Left ventricle myocardium inferior (tissue), 1 donor: ENCODE measurements at regions not wholly inside any gene's neighbourhood (a gene's known extent, or its start where the extent isn't known, plus 50 kb on each side); places are given as distances from the start of the nearest gene placed in this dataset.
A peak's percentile ranks its signal among the peaks of the same experiment; 100 is the strongest.

Experiments
- DNase-seq: peaks from one replicate; pipeline ENCODE4 v3.0.0-alpha.2; 2020
- H3K27ac ChIP-seq: fragments of 200-600 bp; replicated peaks from 2 replicates; pipeline ENCODE4 v1.8.0; 2021
- H3K27me3 ChIP-seq: fragments of 200-600 bp; 2 replicates; pipeline ENCODE4 v1.8.0; 2021; ENCODE audit warnings: low read depth
- H3K36me3 ChIP-seq: fragments of 200-600 bp; 2 replicates; pipeline ENCODE4 v1.8.0; 2021
- H3K4me1 ChIP-seq: fragments of 200-600 bp; 2 replicates; pipeline ENCODE4 v1.8.0; 2021
- H3K4me3 ChIP-seq: fragments of 200-600 bp; 2 replicates; pipeline ENCODE4 v1.8.0; 2021; ENCODE audit warnings: mild to moderate bottlenecking, moderate library complexity
- H3K9me3 ChIP-seq: fragments of 200-600 bp; replicated peaks from 2 replicates; pipeline ENCODE4 v1.8.0; 2021
- CTCF ChIP-seq: fragments of 200-600 bp; IDR thresholded peaks from 2 replicates; pipeline ENCODE4 v1.8.0; 2021; ENCODE audit warnings: antibody characterized with exemption, mild to moderate bottlenecking, borderline replicate concordance
- intact Hi-C: fragments of 100-400 bp; cut with micrococcal nuclease; formaldehyde crosslinking; loops from one replicate; pipeline ENCODE4 v1.11.0; 2022
- donor health status: DM: no; HTN: yes; CAD: no; lungs with severe emphysema.

GRCh38 chr21:41678924-41679318, 87.9 kb downstream of the RIPK4 start:
- Histone ChIP-seq H3K27me3 (peaks cover 6% of the 10 kb centered on the region), H3K36me3 (no peaks in the 10 kb centered on the region), H3K9me3 (no peaks in the 10 kb centered on the region), H3K4me3 (no peak overlapping the region), H3K27ac (peak overlapping the region; percentile 66), H3K4me1 (peaks cover 14% of the 10 kb centered on the region)
- intact Hi-C loops: no loop called here
- peak; percentile 86 for DNase-seq
- TF ChIP-seq CTCF: no peak

GRCh38 chr21:41678016-41678923, 88.6 kb downstream of the RIPK4 start:
- H3K27ac ChIP-seq: peak overlapping the region; percentile 66
- DNase-seq: no peak
- no peaks in the 10 kb centered on the region for H3K9me3 ChIP-seq
- H3K36me3 ChIP-seq: no peaks in the 10 kb centered on the region
- TF ChIP-seq CTCF: no peak
- peaks cover 20% of the 10 kb centered on the region for H3K4me1 ChIP-seq
- peaks cover 6% of the 10 kb centered on the region for H3K27me3 ChIP-seq
- intact Hi-C loops: no loop called here
- no peak overlapping the region for H3K4me3 ChIP-seq

GRCh38 chr21:41677671-41678015, 89.2 kb downstream of the RIPK4 start:
- intact Hi-C loops: no loop called here
- Histone ChIP-seq H3K27ac (no peak overlapping the region), H3K4me3 (no peak overlapping the region), H3K36me3 (no peaks in the 10 kb centered on the region), H3K9me3 (no peaks in the 10 kb centered on the region), H3K27me3 (peaks cover 6% of the 10 kb centered on the region), H3K4me1 (peaks cover 20% of the 10 kb centered on the region)
- DNase-seq: no peak
- TF ChIP-seq CTCF: no peak

- no peaks in the 10 kb centered on the region for H3K27me3 ChIP-seq
- H3K4me1 ChIP-seq: peaks cover 20% of the 10 kb centered on the region
- no peak for TF ChIP-seq CTCF
- H3K9me3 ChIP-seq: no peaks in the 10 kb centered on the region
- no peaks in the 10 kb centered on the region for H3K36me3 ChIP-seq
- no peak overlapping the region for H3K4me3 ChIP-seq
- DNase-seq: no peak
- intact Hi-C loops: no loop called here
- no peak overlapping the region for H3K27ac ChIP-seq
Measured at GRCh38 chr21:41676198-41676597, 90.7 kb downstream of the RIPK4 start.

- peaks cover 20% of the 10 kb centered on the region for H3K4me1 ChIP-seq
- H3K4me3 ChIP-seq: no peak overlapping the region
- intact Hi-C loops: no loop called here
- no peak for TF ChIP-seq CTCF
- no peak for DNase-seq
- H3K27me3 ChIP-seq: no peaks in the 10 kb centered on the region
- H3K36me3 ChIP-seq: no peaks in the 10 kb centered on the region
- H3K9me3 ChIP-seq: no peaks in the 10 kb centered on the region
- H3K27ac ChIP-seq: no peak overlapping the region
Measured at GRCh38 chr21:41675574-41675973, 91.3 kb downstream of the RIPK4 start.
